ENCODE measurements at regions not wholly inside any gene's neighbourhood (a gene's known extent, or its start where the extent isn't known, plus 50 kb on each side); places are given as distances from the start of the nearest gene placed in this dataset.

DNA sequence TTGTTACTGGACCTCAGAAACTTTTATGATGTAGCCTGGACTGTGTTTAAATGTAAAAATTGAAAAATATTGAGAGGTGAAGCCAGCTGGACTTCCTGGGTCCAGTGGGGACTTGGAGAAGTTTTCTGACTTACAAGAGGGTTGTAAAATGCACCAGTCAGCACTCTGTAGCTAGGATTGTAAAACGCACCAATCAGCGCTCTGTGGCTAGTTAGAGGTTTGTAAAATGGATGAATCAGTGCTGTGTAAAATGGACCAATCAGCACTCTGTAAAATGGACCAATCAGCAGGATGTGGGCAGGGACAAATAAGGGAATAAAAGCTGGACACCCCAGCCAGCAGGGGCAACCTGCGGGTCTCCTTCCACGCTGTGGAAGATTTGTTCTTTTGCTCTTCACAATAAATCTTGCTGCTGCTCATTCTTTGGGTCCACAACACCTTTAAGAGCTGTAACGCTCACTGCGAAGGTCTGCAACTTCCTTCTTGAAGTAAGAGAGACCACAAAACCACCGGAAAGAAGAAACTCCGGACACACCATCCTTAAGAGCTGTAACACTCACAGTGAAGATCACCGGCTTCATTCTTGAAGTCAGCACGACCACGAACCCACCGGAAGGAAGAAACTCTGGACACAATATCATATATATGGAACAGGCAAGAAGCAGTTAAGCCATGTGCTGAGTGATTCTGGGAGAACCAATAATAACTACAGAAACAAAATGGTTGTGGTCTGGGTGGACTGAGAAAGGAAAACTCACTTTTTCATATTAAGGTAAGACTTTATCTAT is 201.3 kb downstream of the GABRG2 start:
- TF ChIP-seq TAF1 (IDR thresholded peaks at IDR 0.05; ENCODE audit: borderline replicate concordance, insufficient read depth, low read length) (no peak), SIN3A (IDR thresholded peaks at IDR 0.05; ENCODE audit: borderline replicate concordance, insufficient read depth, low read length) (no peak)
